Smooth muscle cell (in vitro differentiated cells): ENCODE measurements at regions not wholly inside any gene's neighbourhood (a gene's known extent, or its start where the extent isn't known, plus 50 kb on each side); places are given as distances from the start of the nearest gene placed in this dataset.
A peak's percentile ranks its signal among the peaks of the same experiment; 100 is the strongest.

Experiments used
- DNase-seq: peaks from one replicate; lab custom pipeline; 2025; ENCODE audit not compliant: unreplicated experiment; lab: John Stamatoyannopoulos, UW
- H2AFZ ChIP-seq: fragments of 200-600 bp; sonication (generic); 2 replicates; pipeline ENCODE4 v1.6.0; 2016; ENCODE audit warnings: antibody characterized with exemption, low read depth, mild to moderate bottlenecking
- H3F3A ChIP-seq: fragments of 200-600 bp; sonication (generic); 2 replicates; pipeline ENCODE4 v1.6.0; 2017; ENCODE audit warnings: antibody characterized with exemption, low read depth
- H3K27ac ChIP-seq: fragments of 200-600 bp; sonication (generic); 2 replicates; pipeline ENCODE4 v1.5.1; 2016; ENCODE audit warnings: low read depth, mild to moderate bottlenecking
- H3K27me3 ChIP-seq: fragments of 200-600 bp; sonication (generic); 2 replicates; pipeline ENCODE4 v1.6.1; 2016; ENCODE audit warnings: low read depth, mild to moderate bottlenecking
- H3K36me3 ChIP-seq: fragments of 200-600 bp; sonication (generic); 2 replicates; pipeline ENCODE4 v1.5.1; 2016; ENCODE audit warnings: low read depth
- H3K4me1 ChIP-seq: fragments of 200-600 bp; sonication (generic); 2 replicates; pipeline ENCODE4 v1.5.1; 2016; ENCODE audit warnings: low read depth
- H3K4me2 ChIP-seq: fragments of 200-600 bp; sonication (generic); 2 replicates; pipeline ENCODE4 v1.6.0; 2016; ENCODE audit warnings: mild to moderate bottlenecking
- H3K4me3 ChIP-seq: fragments of 200-600 bp; sonication (generic); 2 replicates; pipeline ENCODE4 v1.5.1; 2016; ENCODE audit warnings: mild to moderate bottlenecking
- H3K79me2 ChIP-seq: fragments of 200-600 bp; sonication (generic); 2 replicates; pipeline ENCODE4 v1.6.0; 2016; ENCODE audit warnings: low read depth, mild to moderate bottlenecking
- H3K9ac ChIP-seq: fragments of 200-600 bp; sonication (generic); 2 replicates; pipeline ENCODE4 v1.6.0; 2016; ENCODE audit warnings: low read depth
- H3K9me3 ChIP-seq: fragments of 200-600 bp; sonication (generic); replicated peaks from 2 replicates; pipeline ENCODE4 v1.5.1; 2016; ENCODE audit warnings: low read depth
- H4K20me1 ChIP-seq: fragments of 200-600 bp; sonication (generic); 2 replicates; pipeline ENCODE4 v1.6.0; 2016; ENCODE audit warnings: low read depth
- CTCF ChIP-seq: fragments of 200-600 bp; sonication (generic); IDR thresholded peaks from 2 replicates; pipeline ENCODE4 v1.5.1; 2017; ENCODE audit warnings: borderline replicate concordance, mild to moderate bottlenecking, antibody characterized with exemption; ENCODE audit not compliant: insufficient read depth, poor library complexity, severe bottlenecking
- WGBS: methylation state at CpG from one replicate; pipeline ENCODE4 v1.1.7; 2016; ENCODE audit warnings: low lambda C conversion rate; 5-methylcytosine and 5-hydroxymethylcytosine counted together

GRCh38 chr2:34907812-34908211 is 1308.7 kb upstream of the FAM98A start:
- no peaks in the 10 kb centered on the region for H4K20me1 ChIP-seq
- no peaks in the 10 kb centered on the region for H3K4me1 ChIP-seq
- H3K4me2 ChIP-seq, result no peak overlapping the region

GRCh38 chr2:34901739-34902138 is 1302.6 kb upstream of the FAM98A start:
- H3K9me3 ChIP-seq, result no peaks in the 10 kb centered on the region
- no peak for DNase-seq
- no peaks in the 10 kb centered on the region for H3K36me3 ChIP-seq
- H4K20me1 ChIP-seq, result no peaks in the 10 kb centered on the region
- H3K4me2 ChIP-seq, result no peak overlapping the region
- H3K4me1 ChIP-seq, result no peaks in the 10 kb centered on the region
- H3K4me3 ChIP-seq, result no peak overlapping the region
- TF ChIP-seq CTCF, result no peak
- H3K27ac ChIP-seq, result no peak overlapping the region
- no peaks in the 10 kb centered on the region for H3F3A ChIP-seq
- H3K79me2 ChIP-seq, result no peaks in the 10 kb centered on the region
- no peaks in the 10 kb centered on the region for H3K27me3 ChIP-seq
- WGBS, result 88% methylated on average over 2 of the region's 2 CpGs
- H3K9ac ChIP-seq, result no peak overlapping the region
- H2AFZ ChIP-seq, result no peak overlapping the region

More at GRCh38 chr2:34907812-34908211, 1308.7 kb upstream of the FAM98A start:
- TF ChIP-seq CTCF, result peak; percentile 14
- WGBS, result 91% methylated on average over 3 of the region's 3 CpGs
- Histone ChIP-seq H3K27me3 (no peaks in the 10 kb centered on the region), H3K27ac (no peak overlapping the region), H2AFZ (no peak overlapping the region), H3K4me3 (no peak overlapping the region), H3K36me3 (no peaks in the 10 kb centered on the region), H3F3A (no peaks in the 10 kb centered on the region), H3K9me3 (no peaks in the 10 kb centered on the region), H3K9ac (no peak overlapping the region), H3K79me2 (no peaks in the 10 kb centered on the region)
- DNase-seq, result no peak

GRCh38 chr2:34899079-34899478 is 1300.0 kb upstream of the FAM98A start:
- no peaks in the 10 kb centered on the region for H3K27me3 ChIP-seq
- no peak overlapping the region for H3K9ac ChIP-seq
- no peaks in the 10 kb centered on the region for H3K9me3 ChIP-seq
- H3K79me2 ChIP-seq, result no peaks in the 10 kb centered on the region
- no peak overlapping the region for H3K4me3 ChIP-seq
- DNase-seq, result no peak
- no peak overlapping the region for H3K4me2 ChIP-seq
- no peak overlapping the region for H2AFZ ChIP-seq
- no peaks in the 10 kb centered on the region for H3K4me1 ChIP-seq
- H3F3A ChIP-seq, result no peaks in the 10 kb centered on the region
- no peaks in the 10 kb centered on the region for H4K20me1 ChIP-seq
- no peak for TF ChIP-seq CTCF
- H3K36me3 ChIP-seq, result no peaks in the 10 kb centered on the region
- H3K27ac ChIP-seq, result no peak overlapping the region

DNA sequence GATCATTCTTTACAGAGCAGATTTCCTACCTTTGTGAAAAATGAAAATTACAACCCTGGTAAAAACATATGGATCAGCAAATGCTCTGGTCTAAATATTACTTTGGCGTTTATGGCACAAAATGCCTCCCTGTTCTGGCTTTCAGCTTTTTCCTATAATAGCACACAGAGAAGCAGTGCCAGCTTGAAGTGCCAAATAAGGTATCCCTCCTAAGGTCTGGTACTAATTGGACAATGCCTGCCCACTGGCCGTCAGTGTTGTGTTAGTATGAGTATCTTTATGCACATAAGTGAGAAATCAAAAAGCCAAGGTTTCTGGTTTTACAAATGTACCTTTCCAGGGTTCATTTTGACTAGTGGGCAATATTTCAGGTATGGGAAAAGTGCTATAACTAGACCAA is 1293.7 kb upstream of the FAM98A start:
- Histone ChIP-seq H3K4me1 (no peaks in the 10 kb centered on the region), H3K9ac (no peak overlapping the region), H3K27me3 (no peaks in the 10 kb centered on the region), H3F3A (no peaks in the 10 kb centered on the region), H3K79me2 (no peaks in the 10 kb centered on the region), H4K20me1 (no peaks in the 10 kb centered on the region), H3K9me3 (no peaks in the 10 kb centered on the region), H3K36me3 (no peaks in the 10 kb centered on the region), H3K4me2 (no peak overlapping the region), H2AFZ (no peak overlapping the region), H3K27ac (no peak overlapping the region), H3K4me3 (no peak overlapping the region)
- no peak for TF ChIP-seq CTCF
- DNase-seq, result no peak
- WGBS, result 80% methylated on average over 2 of the region's 2 CpGs
